GM12865 (cell line): ENCODE measurements at regions not wholly inside any gene's neighbourhood (a gene's known extent, or its start where the extent isn't known, plus 50 kb on each side); places are given as distances from the start of the nearest gene placed in this dataset.
"Not testable (repeated sequence)": the region's sequence is repeated elsewhere in the genome, so short reads cannot be mapped to it uniquely, and the experiment has no call there.

Experiments used
- DNase-seq: peaks from one replicate; pipeline ENCODE4 v3.0.0; 2010; ENCODE audit warnings: low read depth
- H3K4me3 ChIP-seq: 2 replicates; pipeline ENCODE4 v1.5.1; 2011; ENCODE audit warnings: mild to moderate bottlenecking, low read depth, low read length, control low read depth
- CTCF ChIP-seq: IDR thresholded peaks from 2 replicates; pipeline ENCODE4 v1.5.1; 2011; ENCODE audit warnings: low read length, control low read depth, low read depth, inconsistent platforms; ENCODE audit not compliant: insufficient read depth; ENCODE audit errors: missing control alignments

GRCh38 chr1:95766036-95766435 is 532.0 kb downstream of the RWDD3 start:
- H3K4me3 ChIP-seq, result no peak overlapping the region
- no peak for TF ChIP-seq CTCF

GRCh38 chr1:95770581-95770980 is 536.6 kb downstream of the RWDD3 start:
- no peak for TF ChIP-seq CTCF
- no peak for DNase-seq
- no peak overlapping the region for H3K4me3 ChIP-seq

More at GRCh38 chr1:95766036-95766435, 532.0 kb downstream of the RWDD3 start:
- DNase-seq, result no peak

DNA sequence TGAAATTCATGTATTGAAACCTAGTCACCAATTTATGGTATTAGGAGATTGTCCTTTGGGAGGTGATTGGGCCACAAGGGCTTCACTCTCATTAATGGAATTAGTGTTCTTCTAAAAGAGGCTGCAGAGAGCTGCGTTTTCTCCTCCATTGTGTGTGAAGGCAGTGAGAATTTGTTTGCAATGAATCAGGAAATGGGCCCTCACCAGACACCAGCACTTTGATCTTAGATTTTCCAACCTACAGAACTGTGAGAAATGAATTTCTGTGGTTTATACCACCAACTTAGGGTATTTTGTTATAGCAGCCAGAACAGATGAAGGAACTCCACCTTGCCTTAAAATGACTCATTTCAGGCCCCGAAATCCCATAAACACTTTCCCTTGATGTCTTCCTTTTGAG is 544.2 kb downstream of the RWDD3 start:
- DNase-seq, result peak; percentile 29
- no peak overlapping the region for H3K4me3 ChIP-seq
- no peak for TF ChIP-seq CTCF

GRCh38 chr1:95780836-95781235 is 546.8 kb downstream of the RWDD3 start:
- no peak for DNase-seq
- H3K4me3 ChIP-seq, result no peak overlapping the region
- no peak for TF ChIP-seq CTCF

DNA sequence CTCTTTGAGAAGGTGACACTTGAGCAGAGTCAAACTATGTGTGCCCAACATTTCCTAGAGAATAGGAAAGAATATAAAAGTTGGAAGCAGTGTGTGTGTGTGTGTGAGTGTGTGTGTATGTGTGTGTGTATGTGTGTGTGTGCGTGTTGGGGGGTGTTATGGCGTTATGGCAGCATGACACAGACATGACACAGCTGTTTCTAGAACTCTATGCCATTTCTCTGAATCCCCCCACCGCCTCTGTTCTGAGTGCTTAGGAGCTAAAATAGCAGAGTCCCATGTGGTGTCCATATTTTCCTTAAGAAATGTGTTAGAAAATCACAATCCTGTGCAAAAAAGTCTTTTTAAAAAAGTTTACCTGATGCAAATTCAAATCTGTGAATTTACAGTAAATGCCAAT is 556.1 kb downstream of the RWDD3 start:
- no peak for TF ChIP-seq CTCF
- no peak for DNase-seq
- no peak overlapping the region for H3K4me3 ChIP-seq

DNA sequence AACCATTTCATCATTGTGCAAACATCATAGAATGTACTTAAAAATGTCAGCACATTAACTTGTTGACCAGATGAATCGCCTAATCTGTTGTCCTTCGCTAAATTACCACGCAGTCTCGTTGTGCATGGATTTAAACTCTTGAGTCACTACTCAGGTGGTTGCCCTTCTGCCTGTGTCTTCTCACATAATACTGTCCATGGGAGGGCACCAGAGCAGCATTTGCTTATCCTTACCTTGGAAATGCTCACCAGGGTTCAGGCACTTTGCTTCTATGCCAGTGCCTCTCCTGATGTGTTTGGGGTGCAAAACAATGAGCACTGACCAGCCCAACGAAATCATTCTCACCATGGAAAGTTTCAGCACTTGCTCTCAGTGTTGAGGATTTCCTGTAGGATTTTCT is 559.9 kb downstream of the RWDD3 start:
- no peak for TF ChIP-seq CTCF
- DNase-seq, result no peak
- no peak overlapping the region for H3K4me3 ChIP-seq

GRCh38 chr1:95797761-95798160 is 563.8 kb downstream of the RWDD3 start:
- DNase-seq, H3K4me3 ChIP-seq: not testable (repeated sequence)
